ENCODE measurements at regions not wholly inside any gene's neighbourhood (a gene's known extent, or its start where the extent isn't known, plus 50 kb on each side); places are given as distances from the start of the nearest gene placed in this dataset.

DNA sequence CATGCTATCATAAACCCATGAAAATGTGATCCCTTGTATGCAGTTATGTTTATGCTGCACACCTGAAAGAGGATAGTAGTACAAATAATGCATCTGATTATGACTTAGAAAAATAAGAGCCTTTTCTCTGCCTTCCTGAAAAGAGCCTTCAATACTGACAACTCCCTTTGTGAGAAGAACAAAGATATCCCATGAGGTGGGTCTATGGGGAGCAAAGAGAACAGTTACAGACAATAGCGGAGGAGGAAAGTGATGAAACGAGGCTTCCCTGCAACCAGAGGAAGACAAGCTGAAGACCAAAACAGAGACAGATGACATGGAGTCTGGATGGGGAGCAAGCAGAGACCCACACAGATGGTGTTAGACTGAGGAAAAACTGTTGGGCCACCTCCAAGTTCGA, 598.3 kb upstream of the PLXNA2 start:
- TF ChIP-seq ARNT (IDR thresholded peaks at IDR 0.05), result no peak
- TF ChIP-seq SP1 (IDR thresholded peaks at IDR 0.05), result no peak
- TF ChIP-seq FOXK2 (IDR thresholded peaks at IDR 0.05), result no peak
- TF ChIP-seq SUZ12 (IDR thresholded peaks at IDR 0.05), result no peak
- TF ChIP-seq HDGF (IDR thresholded peaks at IDR 0.05; ENCODE audit: borderline replicate concordance), result no peak
- TF ChIP-seq FOXM1 (IDR thresholded peaks at IDR 0.05; ENCODE audit: borderline replicate concordance), result no peak
- TF ChIP-seq FOXA1 (IDR thresholded peaks at IDR 0.05), result no peak
